ENCODE measurements at regions not wholly inside any gene's neighbourhood (a gene's known extent, or its start where the extent isn't known, plus 50 kb on each side); places are given as distances from the start of the nearest gene placed in this dataset.

- no peak for TF ChIP-seq CTCF (IDR thresholded peaks at IDR 0.05)
- TF ChIP-seq FOSL2 (IDR thresholded peaks at IDR 0.05) = no peak
- no peak for TF ChIP-seq FOSL2 (CRISPR knock-in tag; IDR thresholded peaks at IDR 0.05)
- no peak for TF ChIP-seq RFX5 (IDR thresholded peaks at IDR 0.05)
- TF ChIP-seq CEBPB (IDR thresholded peaks at IDR 0.05) = no peak
- no peak for TF ChIP-seq PBX3 (IDR thresholded peaks at IDR 0.05)
- TF ChIP-seq MYC (IDR thresholded peaks at IDR 0.05; ENCODE audit: borderline replicate concordance, low read length) = no peak
- TF ChIP-seq MAX (IDR thresholded peaks at IDR 0.05) = no peak
- TF ChIP-seq USF2 (IDR thresholded peaks at IDR 0.05) = no peak
- TF ChIP-seq RAD21 (conservative IDR thresholded peaks at IDR 0.05 in 1 of 2, IDR thresholded peaks at IDR 0.05 in 1 of 2) = no peak
- TF ChIP-seq JUNB (IDR thresholded peaks at IDR 0.05) = no peak
- TF ChIP-seq JUN (IDR thresholded peaks at IDR 0.05) = no peak
Measured at GRCh38 chr12:115541891-115542421, 735.5 kb downstream of the MED13L start.

Data from A549 (cell line).